ENCODE measurements at regions not wholly inside any gene's neighbourhood (a gene's known extent, or its start where the extent isn't known, plus 50 kb on each side); places are given as distances from the start of the nearest gene placed in this dataset.

GRCh38 chr7:96415293-96415940, 93.5 kb upstream of the SLC25A13 start:
- no peak for DNase-seq (ENCODE audit: low read depth in 4 of 4, low spot score in 1 of 4)

- peak in 1 of 4 experiments; percentile 12 for DNase-seq (ENCODE audit: low read depth in 4 of 4, low spot score in 1 of 4)
Measured at GRCh38 chr7:96414931-96415292, 93.0 kb upstream of the SLC25A13 start.

GRCh38 chr7:96410126-96410839, 88.4 kb upstream of the SLC25A13 start:
- no peak for DNase-seq (ENCODE audit: low read depth in 4 of 4, low spot score in 1 of 4)

- DNase-seq (ENCODE audit: low read depth in 4 of 4, low spot score in 1 of 4) = no peak
Measured at GRCh38 chr7:96408881-96409280, 87.0 kb upstream of the SLC25A13 start.

- DNase-seq (ENCODE audit: low read depth in 4 of 4, low spot score in 1 of 4) = no peak
Measured at GRCh38 chr7:96407427-96407826, 85.5 kb upstream of the SLC25A13 start.

- DNase-seq (ENCODE audit: low read depth in 4 of 4, low spot score in 1 of 4) = no peak
Measured at GRCh38 chr7:96402913-96403312, 81.0 kb upstream of the SLC25A13 start.

- no peak for DNase-seq (ENCODE audit: low read depth in 4 of 4, low spot score in 1 of 4)
Measured at GRCh38 chr7:96401200-96401599, 79.3 kb upstream of the SLC25A13 start.

GRCh38 chr7:96400518-96400917, 78.6 kb upstream of the SLC25A13 start:
- no peak for DNase-seq (ENCODE audit: low read depth in 4 of 4, low spot score in 1 of 4)

- no peak for DNase-seq (ENCODE audit: low read depth in 4 of 4, low spot score in 1 of 4)
Measured at GRCh38 chr7:96400001-96400400, 78.1 kb upstream of the SLC25A13 start.

GRCh38 chr7:96397936-96398598, 76.2 kb upstream of the SLC25A13 start:
- no peak for DNase-seq (ENCODE audit: low read depth in 4 of 4, low spot score in 1 of 4)

GRCh38 chr7:96388620-96389383, 66.9 kb upstream of the SLC25A13 start:
- no peak for DNase-seq (ENCODE audit: low read depth in 4 of 4, low spot score in 1 of 4)

GRCh38 chr7:96388166-96388565, 66.3 kb upstream of the SLC25A13 start:
- no peak for DNase-seq (ENCODE audit: low read depth in 4 of 4, low spot score in 1 of 4)

GRCh38 chr7:96380111-96380512, 58.2 kb upstream of the SLC25A13 start:
- DNase-seq (ENCODE audit: low read depth in 4 of 4, low spot score in 1 of 4) = no peak

GRCh38 chr7:96377399-96377798, 55.5 kb upstream of the SLC25A13 start:
- DNase-seq (ENCODE audit: low read depth in 4 of 4, low spot score in 1 of 4) = no peak

All from stimulated activated CD4-positive, alpha-beta T cell treated with anti-CD3 and anti-CD28 coated beads, Interleukin-1b, Interleukin-23, amount 100 ng/mL, for 24 hours (primary cell).